ENCODE measurements at regions not wholly inside any gene's neighbourhood (a gene's known extent, or its start where the extent isn't known, plus 50 kb on each side); places are given as distances from the start of the nearest gene placed in this dataset.

DNA sequence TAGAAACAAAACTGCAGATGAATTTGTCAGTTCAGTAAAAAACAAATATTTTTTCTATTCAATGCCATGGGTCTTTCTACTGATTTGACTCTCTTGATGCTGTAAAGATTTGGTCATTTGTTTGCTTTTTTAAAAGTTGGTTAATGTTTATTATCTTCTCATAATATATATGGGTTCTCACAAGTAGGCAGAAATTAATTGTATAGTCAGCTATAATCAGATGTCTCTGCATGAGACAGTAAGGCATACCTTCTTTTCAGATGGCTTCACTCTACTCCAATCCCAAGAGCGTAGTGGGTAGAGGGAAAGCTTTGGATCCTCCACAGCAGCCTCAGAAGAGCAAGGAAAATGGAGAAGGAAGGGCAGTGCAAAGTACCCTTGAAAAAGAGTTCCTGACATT is 1202.9 kb upstream of the CELF4 start:
- no peak for TF ChIP-seq ZNF274 (IDR thresholded peaks at IDR 0.05; ENCODE audit: low read depth, low read length)
- TF ChIP-seq YY1 (IDR thresholded peaks at IDR 0.05; ENCODE audit: insufficient read depth, insufficient read length) = no peak

All from NT2/D1 (cell line).